Ovary (tissue), 3 donors: ENCODE measurements at regions not wholly inside any gene's neighbourhood (a gene's known extent, or its start where the extent isn't known, plus 50 kb on each side); places are given as distances from the start of the nearest gene placed in this dataset.

Source experiments
- CTCF ChIP-seq, 3 donors: fragments of 450-650 bp in 2 of 3; fragments of 200-600 bp in 1 of 3; IDR thresholded peaks; one replicate each; pipeline versions ENCODE4 v1.5.1 to v1.8.0; 2016 to 2022; ENCODE audit warnings: antibody characterized with exemption in 3 of 3, mild to moderate bottlenecking in 1 of 3
- EP300 ChIP-seq: sonication (generic); formaldehyde crosslinking; IDR thresholded peaks from one replicate; pipeline ENCODE4 v1.6.1; 2017; ENCODE audit warnings: antibody characterized with exemption
- POLR2A ChIP-seq: fragments of 450-650 bp; IDR thresholded peaks from one replicate; pipeline ENCODE4 v1.6.1; 2017; ENCODE audit warnings: antibody characterized with exemption, mild to moderate bottlenecking, moderate library complexity
- donor health status: DM: no; HTN: no; CAD: no.

- TF ChIP-seq CTCF (IDR thresholded peaks at IDR 0.05) (no peak), POLR2A (no peak), EP300 (no peak)
These were observed 495.2 kb upstream of the GRM3 start for GRCh38 chr7:86148501-86148900.
